HCT116 (cell line): ENCODE measurements at regions not wholly inside any gene's neighbourhood (a gene's known extent, or its start where the extent isn't known, plus 50 kb on each side); places are given as distances from the start of the nearest gene placed in this dataset.

ENCODE experiments used
- ATAC-seq: fragments of 200-7000 bp; cut with Tn5 transposase; 2 replicates; pipeline ENCODE4 v1.9.1; 2020; ENCODE audit warnings: mild to moderate bottlenecking, moderate library complexity
- BruUV-seq: library from RNA; stranded (reverse); fragments of 400-500 nt; replicated peaks from 2 replicates; lab custom pipeline; 2021; lab: Mats Ljungman, UMichigan
- CTCF ChIA-PET: fragments of 300-600 bp; sonication (Branson Sonifier 250); formaldehyde crosslinking; loops from one replicate; lab custom pipeline; 2021; ENCODE audit warnings: antibody characterized with exemption; lab: Charles Lee
- POLR2A ChIA-PET: fragments of 300-600, 350-600 bp; sonication (Branson Sonifier 250); formaldehyde crosslinking; loops from one replicate; lab custom pipeline; 2021; ENCODE audit warnings: antibody characterized with exemption; lab: Charles Lee
- RAD21 ChIA-PET, 2 experiments: fragments of 300-600 bp; sonication (Branson Sonifier 250); formaldehyde crosslinking; loops; one replicate each; lab custom pipeline; 2023; ENCODE audit warnings: low total read pairs in 2 of 2; ENCODE audit not compliant: uncharacterized antibody in 2 of 2, unreplicated experiment in 2 of 2, low non-redundant PET in 1 of 2; lab: Charles Lee
- DNase-seq: peaks from one replicate; pipeline ENCODE4 v3.0.0-alpha.2; 2010; ENCODE audit warnings: low read depth, low spot score
- H2AFZ ChIP-seq: fragments of 200-600 bp; shearing (Covaris generic), sonication (generic); 2 replicates; pipeline ENCODE4 v1.6.1; 2017; ENCODE audit warnings: low read depth, mixed run types, mixed read lengths, antibody characterized with exemption, low read length; ENCODE audit not compliant: poor library complexity, severe bottlenecking
- H3K27ac ChIP-seq: 2 replicates; pipeline ENCODE4 v1.5.1; 2012; ENCODE audit warnings: low read depth, low read length
- H3K27me3 ChIP-seq: fragments of 200-600 bp; sonication (generic); 2 replicates; pipeline ENCODE4 v1.6.1; 2016; ENCODE audit warnings: mixed run types, low read length, mixed read lengths; ENCODE audit not compliant: insufficient read depth
- H3K36me3 ChIP-seq, 2 experiments: fragments of 200-500 bp in 1 of 2; fragments of 200-600 bp in 1 of 2; sonication (Bioruptor generic) in 1 of 2; sonication (generic) in 1 of 2; 2 replicates each; pipeline versions ENCODE4 v1.5.1 to v1.6.1; 2014 to 2016; ENCODE audit warnings: low read length in 2 of 2, inconsistent platforms in 1 of 2, mixed read lengths in 1 of 2, mixed run types in 1 of 2; ENCODE audit not compliant: insufficient read depth in 2 of 2, control insufficient read depth in 1 of 2
- H3K4me1 ChIP-seq, 2 experiments: fragments of 200-600 bp in 1 of 2; sonication (generic) in 1 of 2; 2 replicates each; pipeline versions ENCODE4 v1.5.1 to v1.6.1; 2012 to 2017; ENCODE audit warnings: low read length in 2 of 2, inconsistent platforms in 1 of 2, mild to moderate bottlenecking in 1 of 2, mixed read lengths in 1 of 2, mixed run types in 1 of 2, moderate library complexity in 1 of 2; ENCODE audit not compliant: insufficient read depth in 2 of 2, control insufficient read depth in 1 of 2
- H3K4me2 ChIP-seq: fragments of 200-600 bp; sonication (generic); 2 replicates; pipeline ENCODE4 v1.6.1; 2017; ENCODE audit warnings: mixed run types, low read length, mixed read lengths
- H3K4me3 ChIP-seq, 2 experiments: fragments of 200-600 bp in 1 of 2; sonication (generic) in 1 of 2; replicated peaks in 1 of 2; 2 replicates each; pipeline ENCODE4 v1.5.1; 2011 to 2016; ENCODE audit warnings: low read length in 2 of 2, control low read depth in 1 of 2, low read depth in 1 of 2, mild to moderate bottlenecking in 1 of 2, mixed read lengths in 1 of 2, mixed run types in 1 of 2
- H3K79me2 ChIP-seq: fragments of 200-600 bp; sonication (generic); 2 replicates; pipeline ENCODE4 v1.6.1; 2017; ENCODE audit warnings: mild to moderate bottlenecking, mixed run types, low read length, moderate library complexity, mixed read lengths; ENCODE audit not compliant: insufficient read depth
- H3K9ac ChIP-seq: fragments of 200-600 bp; sonication (generic); 2 replicates; pipeline ENCODE4 v1.6.1; 2016; ENCODE audit warnings: low read length, mixed read lengths
- H3K9me2 ChIP-seq: fragments of 200-600 bp; sonication (generic), shearing (Covaris generic); 2 replicates; pipeline ENCODE4 v1.6.1; 2017; ENCODE audit warnings: mixed run types, mild to moderate bottlenecking, moderate library complexity; ENCODE audit not compliant: insufficient read depth
- H3K9me3 ChIP-seq, 2 experiments: fragments of 200-500 bp in 1 of 2; fragments of 200-600 bp in 1 of 2; sonication (Bioruptor generic) in 1 of 2; sonication (generic) in 1 of 2; 2 replicates each; pipeline ENCODE4 v1.6.1; 2014 to 2017; ENCODE audit warnings: low read length in 2 of 2, mixed read lengths in 2 of 2, inconsistent platforms in 1 of 2, low read depth in 1 of 2, mild to moderate bottlenecking in 1 of 2, mixed run types in 1 of 2, moderate library complexity in 1 of 2; ENCODE audit not compliant: control insufficient read depth in 1 of 2, insufficient read depth in 1 of 2
- H4K20me1 ChIP-seq: fragments of 200-600 bp; sonication (generic), shearing (Covaris generic); 2 replicates; pipeline ENCODE4 v1.6.1; 2017; ENCODE audit warnings: mixed run types, mild to moderate bottlenecking, moderate library complexity; ENCODE audit not compliant: insufficient read depth
- EGR1 ChIP-seq: IDR thresholded peaks from 2 replicates; pipeline ENCODE4 v1.6.1; 2012; ENCODE audit warnings: low read depth
- ELF1 ChIP-seq: IDR thresholded peaks from 2 replicates; pipeline ENCODE4 v1.6.1; 2012; ENCODE audit warnings: low read depth, borderline replicate concordance
- EZH2 ChIP-seq: fragments of 200-600 bp; sonication (generic); IDR thresholded peaks from 2 replicates; pipeline ENCODE4 v1.6.1; 2017; ENCODE audit warnings: antibody characterized with exemption, mixed run types
- MAX ChIP-seq: IDR thresholded peaks from 2 replicates; pipeline ENCODE4 v1.6.1; 2012
- POLR2AphosphoS5 ChIP-seq: IDR thresholded peaks from 2 replicates; pipeline ENCODE4 v1.6.1; 2011; ENCODE audit warnings: mild to moderate bottlenecking, low read depth, low read length, moderate library complexity
- RAD21 ChIP-seq: IDR thresholded peaks from 2 replicates; pipeline ENCODE4 v1.6.1; 2012; ENCODE audit warnings: low read depth, mild to moderate bottlenecking
- SIN3A ChIP-seq: IDR thresholded peaks from 2 replicates; pipeline ENCODE4 v1.6.1; 2012; ENCODE audit warnings: low read depth
- SP1 ChIP-seq: IDR thresholded peaks from 2 replicates; pipeline ENCODE4 v1.6.1; 2012; ENCODE audit warnings: low read depth
- YY1 ChIP-seq: IDR thresholded peaks from 2 replicates; pipeline ENCODE4 v1.6.1; 2011; ENCODE audit warnings: low read length, low read depth, moderate library complexity, mild to moderate bottlenecking; ENCODE audit not compliant: insufficient replicate concordance; ENCODE audit errors: extremely low read depth
- ZBTB33 ChIP-seq: IDR thresholded peaks from 2 replicates; pipeline ENCODE4 v1.6.1; 2011; ENCODE audit warnings: mild to moderate bottlenecking, low read length, moderate library complexity; ENCODE audit not compliant: insufficient replicate concordance; ENCODE audit errors: extremely low read depth
- ZFX ChIP-seq: fragments of 450-650 bp; IDR thresholded peaks from 2 replicates; pipeline ENCODE4 v1.6.1; 2017
- intact Hi-C: fragments of 100-400 bp; cut with micrococcal nuclease; formaldehyde crosslinking; loops from 2 replicates; pipeline ENCODE4 v1.10.0; 2022

GRCh38 chr3:67848299-67848698 lies 193.9 kb upstream of the SUCLG2 start:
- no peaks in the 10 kb centered on the region for H3K9me2 ChIP-seq
- H3K4me3 ChIP-seq, result no peak overlapping the region
- H3K27ac ChIP-seq, result no peak overlapping the region
- H3K36me3 ChIP-seq, result no peaks in the 10 kb centered on the region
- ATAC-seq, result no peak
- no peak for DNase-seq
- ChIA-PET CTCF (no interaction called here), POLR2A (no interaction called here), RAD21 (no interaction called here)
- no peaks in the 10 kb centered on the region for H3K9me3 ChIP-seq
- intact Hi-C loops, result no loop called here
- 0 out of 2 replicates have a peak, but pooled peaks cover 7% of the 10 kb centered on the region for H3K27me3 ChIP-seq
- H3K9ac ChIP-seq, result no peak overlapping the region
- no peak overlapping the region for H2AFZ ChIP-seq
- no peak overlapping the region for H3K4me2 ChIP-seq
- no TSS peak for BruUV-seq
- no peaks in the 10 kb centered on the region for H3K79me2 ChIP-seq
- H4K20me1 ChIP-seq, result no peaks in the 10 kb centered on the region
- no peaks in the 10 kb centered on the region for H3K4me1 ChIP-seq
- TF ChIP-seq POLR2AphosphoS5 (no peak), EGR1 (no peak), MAX (no peak), YY1 (no peak), SP1 (no peak), ZBTB33 (no peak), ZFX (no peak), ELF1 (no peak), EZH2 (no peak), RAD21 (no peak), SIN3A (no peak)
- TF ChIP-seq, all 23 proteins: peak for 0
